Upper lobe of left lung (tissue), 4 donors: ENCODE measurements at regions not wholly inside any gene's neighbourhood (a gene's known extent, or its start where the extent isn't known, plus 50 kb on each side); places are given as distances from the start of the nearest gene placed in this dataset.

Source experiments
- CTCF ChIP-seq, 6 experiments: fragments of 450-650 bp in 4 of 6; fragments of 200-600 bp in 2 of 6; sonication (generic) in 2 of 6; IDR thresholded peaks; one replicate each; pipeline ENCODE4 v1.5.1; 2016 to 2019; ENCODE audit warnings: antibody characterized with exemption in 6 of 6
- EP300 ChIP-seq, 4 donors: sonication (generic); formaldehyde crosslinking; IDR thresholded peaks; one replicate each; pipeline ENCODE4 v1.5.1; 2017; ENCODE audit warnings: antibody characterized with exemption in 4 of 4, control low read depth in 2 of 4
- POLR2A ChIP-seq, 4 donors: fragments of 450-650 bp; IDR thresholded peaks; one replicate each; pipeline ENCODE4 v1.5.1; 2016 to 2017; ENCODE audit warnings: antibody characterized with exemption in 4 of 4, mild to moderate bottlenecking in 2 of 4
- POLR2AphosphoS5 ChIP-seq, 2 donors: sonication (generic); formaldehyde crosslinking; IDR thresholded peaks; one replicate each; pipeline ENCODE4 v1.5.1; 2017; ENCODE audit warnings: antibody characterized with exemption in 2 of 2

GRCh38 chr2:180690611-180691010 lies 289.8 kb upstream of the UBE2E3 start:
- TF ChIP-seq POLR2A (IDR thresholded peaks at IDR 0.05) = no peak
- TF ChIP-seq CTCF (IDR thresholded peaks at IDR 0.05) = no peak
- TF ChIP-seq POLR2AphosphoS5 (IDR thresholded peaks at IDR 0.05) = no peak
- TF ChIP-seq EP300 (IDR thresholded peaks at IDR 0.05) = no peak
